GM12873 (cell line): ENCODE measurements at regions not wholly inside any gene's neighbourhood (a gene's known extent, or its start where the extent isn't known, plus 50 kb on each side); places are given as distances from the start of the nearest gene placed in this dataset.

Source experiments
- CTCF ChIP-seq: IDR thresholded peaks from 2 replicates; pipeline ENCODE4 v1.5.1; 2012; ENCODE audit warnings: low read depth, mild to moderate bottlenecking, moderate library complexity, low read length, control low read depth; ENCODE audit not compliant: insufficient read depth; ENCODE audit errors: missing control alignments

GRCh38 chr21:37967036-37967435 lies 50.8 kb upstream of the KCNJ6 start:
- no peak for TF ChIP-seq CTCF

DNA sequence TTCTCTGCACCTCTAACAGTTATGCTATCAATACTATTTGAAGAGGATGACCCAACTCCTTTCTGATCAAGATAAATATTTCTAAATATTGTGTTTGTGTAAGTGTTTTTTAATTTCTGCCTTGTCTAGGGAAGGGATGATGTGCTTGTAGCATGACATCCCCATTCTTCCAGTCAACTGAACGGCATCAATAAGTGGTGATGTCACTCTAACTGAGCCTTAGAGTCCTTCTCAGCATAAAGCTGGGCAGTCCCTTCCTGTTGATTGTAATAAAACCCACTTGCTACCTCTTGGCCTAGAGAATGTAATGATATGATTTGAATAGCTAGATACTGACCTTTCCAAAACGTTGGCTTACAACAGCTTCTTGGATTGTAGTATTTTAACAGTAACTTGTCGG lies 52.5 kb upstream of the KCNJ6 start:
- no peak for TF ChIP-seq CTCF

DNA sequence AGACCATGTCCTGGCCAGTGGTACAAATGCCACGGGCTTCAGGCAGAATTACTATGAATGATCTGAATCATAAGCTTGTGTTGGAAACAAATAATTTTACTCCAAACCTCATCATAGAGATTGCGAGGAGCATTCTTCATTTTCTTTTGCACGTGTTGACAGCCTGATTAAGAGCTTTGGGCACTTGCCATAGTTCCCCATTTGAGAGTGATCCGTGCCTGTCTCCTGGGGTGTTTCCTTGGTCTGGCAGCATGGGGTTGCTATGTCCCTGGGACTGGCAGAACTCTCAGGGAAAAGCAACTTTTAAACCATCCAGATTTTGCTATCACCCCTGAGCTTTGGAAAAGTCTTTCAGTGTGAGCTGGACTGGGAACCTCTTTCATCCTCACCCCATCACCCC lies 54.3 kb upstream of the KCNJ6 start:
- no peak for TF ChIP-seq CTCF

- TF ChIP-seq CTCF: no peak
These were observed 55.2 kb upstream of the KCNJ6 start for GRCh38 chr21:37971390-37971950.

GRCh38 chr21:37974081-37974480 lies 57.8 kb upstream of the KCNJ6 start:
- TF ChIP-seq CTCF: no peak

DNA sequence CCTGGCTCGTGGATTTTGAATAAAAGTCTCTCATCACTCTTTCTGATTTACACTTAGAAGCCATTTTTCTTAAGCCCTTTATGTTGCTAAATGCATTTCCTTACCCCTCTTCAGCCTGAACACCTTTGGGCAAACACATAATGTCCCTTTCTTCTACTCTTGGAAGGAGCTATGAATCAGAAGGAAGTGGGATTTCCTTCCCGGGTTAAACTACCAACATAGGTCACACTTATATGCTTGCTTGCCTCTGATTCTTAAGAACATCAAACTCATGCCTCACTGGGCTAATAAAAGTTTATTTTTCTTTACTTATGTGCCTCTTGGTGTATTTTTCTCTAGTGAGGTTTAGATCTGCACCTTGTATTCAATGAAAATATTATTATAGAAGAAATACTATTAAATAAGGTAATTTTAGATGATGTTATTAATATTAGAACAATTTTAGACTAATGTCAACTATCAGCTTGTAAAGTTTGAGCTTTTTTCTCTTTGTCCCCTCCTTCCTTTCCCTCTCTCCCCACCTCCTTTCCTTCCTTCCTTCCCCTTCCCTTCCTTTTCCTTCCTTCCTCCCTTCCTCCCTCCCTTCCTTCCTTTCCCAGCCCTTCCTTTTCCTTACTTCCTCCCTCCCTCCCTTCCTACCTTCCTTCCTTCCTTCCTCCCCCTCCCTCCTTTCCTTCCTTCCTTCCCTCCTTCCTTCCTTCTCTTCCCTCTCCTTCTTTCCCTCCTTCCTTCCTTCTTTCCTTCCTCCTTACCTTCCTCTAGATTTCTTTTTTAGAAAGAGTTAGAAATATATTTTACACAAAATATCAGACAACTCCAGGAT lies 66.5 kb upstream of the KCNJ6 start:
- no peak for TF ChIP-seq CTCF

- TF ChIP-seq CTCF: no peak
These were observed 67.3 kb upstream of the KCNJ6 start for GRCh38 chr21:37983336-37984095.
